PC-9 (cell line): ENCODE measurements at regions not wholly inside any gene's neighbourhood (a gene's known extent, or its start where the extent isn't known, plus 50 kb on each side); places are given as distances from the start of the nearest gene placed in this dataset.

ENCODE experiments used
- BruUV-seq: library from RNA; stranded (reverse); fragments of 400-500 nt; replicated peaks from 2 replicates; lab custom pipeline; 2021; lab: Mats Ljungman, UMichigan
- CTCF ChIA-PET: fragments of 300-600 bp; sonication (Branson Sonifier 250); formaldehyde crosslinking; loops from one replicate; lab custom pipeline; 2022; ENCODE audit warnings: antibody characterized with exemption; lab: Charles Lee
- POLR2A ChIA-PET: fragments of 300-600 bp; sonication (Branson Sonifier 250); formaldehyde crosslinking; loops from one replicate; lab custom pipeline; 2022; ENCODE audit warnings: antibody characterized with exemption; ENCODE audit not compliant: unreplicated experiment; lab: Charles Lee
- DNase-seq, 2 experiments: peaks; one replicate each; pipeline versions ENCODE4 v3.0.0 to v3.0.0-alpha.2; 2015 to 2022; ENCODE audit warnings: mixed read lengths in 1 of 2
- H2AFZ ChIP-seq: fragments of 200-600 bp; sonication (generic); 2 replicates; pipeline ENCODE4 v1.8.1; 2017; ENCODE audit warnings: antibody characterized with exemption
- H3F3A ChIP-seq: fragments of 200-600 bp; sonication (generic); 2 replicates; pipeline ENCODE4 v1.8.1; 2017; ENCODE audit warnings: antibody characterized with exemption, mild to moderate bottlenecking, low read depth; ENCODE audit not compliant: insufficient read depth
- H3K27ac ChIP-seq: fragments of 200-600 bp; sonication (generic); 2 replicates; pipeline ENCODE4 v1.6.1; 2016; ENCODE audit warnings: mixed run types
- H3K27me3 ChIP-seq: fragments of 200-600 bp; sonication (generic); 2 replicates; pipeline ENCODE4 v1.6.1; 2016; ENCODE audit warnings: low read depth, mixed run types; ENCODE audit not compliant: insufficient read depth
- H3K36me3 ChIP-seq: fragments of 200-600 bp; sonication (generic); 2 replicates; pipeline ENCODE4 v1.6.1; 2016; ENCODE audit warnings: low read depth, mixed run types
- H3K4me1 ChIP-seq: fragments of 200-600 bp; sonication (generic); replicated peaks from 2 replicates; pipeline ENCODE4 v1.6.1; 2016; ENCODE audit warnings: mixed run types; ENCODE audit not compliant: insufficient read depth
- H3K4me2 ChIP-seq: fragments of 200-600 bp; sonication (generic); 2 replicates; pipeline ENCODE4 v1.6.1; 2017; ENCODE audit warnings: mixed run types
- H3K4me3 ChIP-seq: fragments of 200-600 bp; sonication (generic); 2 replicates; pipeline ENCODE4 v1.6.1; 2016; ENCODE audit warnings: mixed run types
- H3K79me2 ChIP-seq: fragments of 200-600 bp; sonication (generic); 2 replicates; pipeline ENCODE4 v1.6.1; 2017; ENCODE audit warnings: low read depth, mixed run types
- H3K9me2 ChIP-seq: fragments of 200-600 bp; sonication (generic); 2 replicates; pipeline ENCODE4 v1.8.1; 2017; ENCODE audit warnings: mild to moderate bottlenecking; ENCODE audit not compliant: insufficient read depth
- H3K9me3 ChIP-seq: fragments of 200-600 bp; sonication (generic); 2 replicates; pipeline ENCODE4 v1.8.1; 2016; ENCODE audit warnings: low read depth; ENCODE audit not compliant: insufficient read depth
- H4K20me1 ChIP-seq: fragments of 200-600 bp; sonication (generic); 2 replicates; pipeline ENCODE4 v1.8.1; 2017; ENCODE audit not compliant: insufficient read depth
- CTCF ChIP-seq: fragments of 200-600 bp; sonication (generic); conservative IDR thresholded peaks from 2 replicates; pipeline ENCODE4 v1.6.1; 2017; ENCODE audit warnings: mixed run types, antibody characterized with exemption, mild to moderate bottlenecking, moderate library complexity
- EZH2 ChIP-seq: fragments of 200-600 bp; sonication (generic); IDR thresholded peaks from 2 replicates; pipeline ENCODE4 v1.8.0; 2017; ENCODE audit warnings: antibody characterized with exemption, low read depth
- intact Hi-C: fragments of 100-400 bp; cut with micrococcal nuclease; formaldehyde crosslinking; loops from one replicate; pipeline ENCODE4 v1.10.0; 2022; ENCODE audit not compliant: unreplicated experiment

GRCh38 chr18:77899972-77900754 is 650.5 kb downstream of the GALR1 start:
- BruUV-seq: no TSS peak
- intact Hi-C loops: no loop called here

GRCh38 chr18:77905011-77905410 is 655.4 kb downstream of the GALR1 start:
- intact Hi-C loops: no loop called here
- Histone ChIP-seq H2AFZ (no peak overlapping the region), H3K9me3 (no peaks in the 10 kb centered on the region), H3K9me2 (no peaks in the 10 kb centered on the region), H4K20me1 (no peaks in the 10 kb centered on the region), H3K4me1 (no peaks in the 10 kb centered on the region), H3K27me3 (peaks cover 53% of the 10 kb centered on the region), H3K79me2 (no peaks in the 10 kb centered on the region), H3K27ac (no peak overlapping the region), H3K4me2 (no peak overlapping the region), H3K36me3 (no peaks in the 10 kb centered on the region), H3K4me3 (no peak overlapping the region), H3F3A (no peaks in the 10 kb centered on the region)
- no peak for TF ChIP-seq EZH2
- TF ChIP-seq CTCF: no peak
- no peak for DNase-seq
- ChIA-PET CTCF (no interaction called here), POLR2A (no interaction called here)
- BruUV-seq: no TSS peak

More at GRCh38 chr18:77899972-77900754, 650.5 kb downstream of the GALR1 start:
- Histone ChIP-seq H3K4me2 (peak overlapping the region; percentile 21; the same call in 1 of the 2 replicates), H3K4me3 (no peak overlapping the region), H3K4me1 (no peaks in the 10 kb centered on the region), H3K9me3 (no peaks in the 10 kb centered on the region), H3K79me2 (no peaks in the 10 kb centered on the region), H3K27ac (no peak overlapping the region), H4K20me1 (no peaks in the 10 kb centered on the region), H3K9me2 (no peaks in the 10 kb centered on the region), H3K27me3 (peaks cover 54% of the 10 kb centered on the region), H3K36me3 (no peaks in the 10 kb centered on the region), H3F3A (no peaks in the 10 kb centered on the region), H2AFZ (no peak overlapping the region)
- peak in 1 of 2 experiments; percentile 6 for DNase-seq
- CTCF ChIA-PET: interaction anchor here (0.6 kb wide), 2 partner anchors 9 to 361 kb away, joined by 3 to 4 read pairs; no protein-coding TSS in a partner anchor
- POLR2A ChIA-PET: no interaction called here
- TF ChIP-seq CTCF (0 out of 2 replicates have a peak, but pooled peaks have one; percentile 48), EZH2 (no peak)

GRCh38 chr18:77905449-77906055 is 655.9 kb downstream of the GALR1 start:
- Histone ChIP-seq H4K20me1 (no peaks in the 10 kb centered on the region), H3K4me3 (no peak overlapping the region), H3K9me3 (no peaks in the 10 kb centered on the region), H2AFZ (no peak overlapping the region), H3K9me2 (no peaks in the 10 kb centered on the region), H3K36me3 (no peaks in the 10 kb centered on the region), H3F3A (no peaks in the 10 kb centered on the region), H3K4me1 (no peaks in the 10 kb centered on the region), H3K27me3 (peaks cover 58% of the 10 kb centered on the region), H3K4me2 (no peak overlapping the region), H3K79me2 (no peaks in the 10 kb centered on the region), H3K27ac (no peak overlapping the region)
- TF ChIP-seq CTCF (no peak), EZH2 (no peak)
- POLR2A ChIA-PET: no interaction called here
- CTCF ChIA-PET: no interaction called here
- BruUV-seq: no TSS peak
- no peak for DNase-seq
- intact Hi-C loops: no loop called here
